MM.1S (cell line): ENCODE measurements at regions not wholly inside any gene's neighbourhood (a gene's known extent, or its start where the extent isn't known, plus 50 kb on each side); places are given as distances from the start of the nearest gene placed in this dataset.

Source experiments
- DNase-seq: peaks from one replicate; pipeline ENCODE4 v3.0.0-alpha.2; 2015
- H2AFZ ChIP-seq: fragments of 300-600 bp; sonication (generic); 2 replicates; pipeline ENCODE4 v1.6.0; 2016; ENCODE audit warnings: antibody characterized with exemption, low read length
- H3F3A ChIP-seq: fragments of 300-600 bp; sonication (generic); 2 replicates; pipeline ENCODE4 v1.6.1; 2016; ENCODE audit warnings: mild to moderate bottlenecking, antibody characterized with exemption, low read length, moderate library complexity, mixed read lengths; ENCODE audit not compliant: insufficient read depth
- H3K27ac ChIP-seq: fragments of 300-600 bp; sonication (generic); 2 replicates; pipeline ENCODE4 v1.5.1; 2016; ENCODE audit warnings: mild to moderate bottlenecking, low read length
- H3K27me3 ChIP-seq: fragments of 300-600 bp; sonication (generic); replicated peaks from 2 replicates; pipeline ENCODE4 v1.6.0; 2016; ENCODE audit warnings: low read length; ENCODE audit not compliant: insufficient read depth
- H3K36me3 ChIP-seq: fragments of 300-600 bp; sonication (generic); replicated peaks from 2 replicates; pipeline ENCODE4 v1.6.1; 2016; ENCODE audit warnings: mild to moderate bottlenecking, low read length, mixed read lengths; ENCODE audit not compliant: insufficient read depth
- H3K4me1 ChIP-seq: fragments of 300-600 bp; sonication (generic); 2 replicates; pipeline ENCODE4 v1.6.1; 2016; ENCODE audit warnings: low read length, mixed read lengths
- H3K4me2 ChIP-seq: fragments of 300-600 bp; sonication (generic); 2 replicates; pipeline ENCODE4 v1.6.0; 2016; ENCODE audit warnings: low read depth, low read length
- H3K4me3 ChIP-seq: fragments of 300-600 bp; sonication (generic); 2 replicates; pipeline ENCODE4 v1.5.1; 2016; ENCODE audit warnings: low read length, mixed read lengths
- H3K79me2 ChIP-seq: fragments of 300-600 bp; sonication (generic); 2 replicates; pipeline ENCODE4 v1.6.1; 2016; ENCODE audit warnings: mixed run types, low read length, mixed read lengths
- H3K9ac ChIP-seq: fragments of 300-600 bp; sonication (generic); 2 replicates; pipeline ENCODE4 v1.6.1; 2016; ENCODE audit warnings: low read length, mixed read lengths
- H3K9me2 ChIP-seq: fragments of 300-600 bp; sonication (generic); replicated peaks from 2 replicates; pipeline ENCODE4 v1.6.1; 2016; ENCODE audit warnings: mild to moderate bottlenecking, low read length, mixed read lengths; ENCODE audit not compliant: insufficient read depth
- H3K9me3 ChIP-seq: fragments of 300-600 bp; sonication (generic); replicated peaks from 2 replicates; pipeline ENCODE4 v1.6.1; 2016; ENCODE audit warnings: mild to moderate bottlenecking, low read length, mixed read lengths; ENCODE audit not compliant: insufficient read depth
- H4K20me1 ChIP-seq: fragments of 300-600 bp; sonication (generic); 2 replicates; pipeline ENCODE4 v1.6.1; 2016; ENCODE audit warnings: mild to moderate bottlenecking, low read length, moderate library complexity, mixed read lengths; ENCODE audit not compliant: insufficient read depth
- EZH2 ChIP-seq: fragments of 300-600 bp; sonication (generic); optimal IDR thresholded peaks from 2 replicates; pipeline ENCODE3; 2017; ENCODE audit warnings: low read depth, mild to moderate bottlenecking, antibody characterized with exemption, low read length, mixed read lengths
- EZH2phosphoT487 ChIP-seq: fragments of 300-600 bp; sonication (generic); IDR thresholded peaks from 2 replicates; pipeline ENCODE4 v1.6.1; 2018; ENCODE audit warnings: antibody characterized with exemption, low read length
- TF ChIP-seq, protein P1 (sequence below): fragments of 300-600 bp; sonication (generic); IDR thresholded peaks from 2 replicates; pipeline ENCODE4 v1.5.1; 2016; ENCODE audit warnings: antibody characterized with exemption, low read length, mixed read lengths

DNA sequence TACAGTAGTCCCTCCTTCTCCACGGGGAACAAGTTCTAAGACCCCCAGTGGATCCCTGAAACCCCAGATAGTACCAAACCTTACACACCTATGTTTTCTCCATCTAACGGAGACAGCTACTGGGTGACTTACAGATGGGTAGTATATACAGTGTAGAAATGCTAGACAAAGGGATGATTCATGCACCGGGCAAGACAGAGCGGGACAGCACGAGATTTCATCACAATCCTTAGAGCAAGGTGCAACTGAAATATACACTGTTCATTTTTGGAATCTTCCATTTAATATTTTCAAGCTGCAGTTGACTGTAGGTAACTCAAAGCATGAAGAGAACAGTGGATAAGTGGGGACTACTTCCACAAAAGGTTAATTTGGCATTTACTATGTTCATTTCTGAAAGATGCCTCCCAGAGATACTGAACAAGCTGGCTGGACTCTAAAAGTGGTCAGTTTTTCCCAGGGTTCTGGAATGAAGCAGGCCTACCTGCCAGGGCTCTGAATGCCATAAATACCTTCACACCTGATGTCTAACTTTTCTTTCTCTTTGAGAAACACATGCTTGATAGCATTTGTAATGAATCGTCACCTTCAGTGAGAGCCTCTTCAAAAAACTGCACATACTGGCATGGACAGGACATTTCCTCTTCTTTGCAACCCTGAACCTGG is 127.7 kb upstream of the FOXN3 start:
- H3K27ac ChIP-seq, result no peak overlapping the region
- no peaks in the 10 kb centered on the region for H3F3A ChIP-seq
- no peak for DNase-seq
- H3K36me3 ChIP-seq, result no peaks in the 10 kb centered on the region
- no peaks in the 10 kb centered on the region for H4K20me1 ChIP-seq
- H3K9ac ChIP-seq, result no peak overlapping the region
- no peaks in the 10 kb centered on the region for H3K4me1 ChIP-seq
- H3K9me2 ChIP-seq, result no peaks in the 10 kb centered on the region
- no peaks in the 10 kb centered on the region for H3K27me3 ChIP-seq
- no peaks in the 10 kb centered on the region for H3K9me3 ChIP-seq
- H3K79me2 ChIP-seq, result no peaks in the 10 kb centered on the region
- no peak overlapping the region for H3K4me2 ChIP-seq
- no peak overlapping the region for H2AFZ ChIP-seq
- no peak for TF ChIP-seq EZH2phosphoT487
- TF ChIP-seq, protein P1, sequence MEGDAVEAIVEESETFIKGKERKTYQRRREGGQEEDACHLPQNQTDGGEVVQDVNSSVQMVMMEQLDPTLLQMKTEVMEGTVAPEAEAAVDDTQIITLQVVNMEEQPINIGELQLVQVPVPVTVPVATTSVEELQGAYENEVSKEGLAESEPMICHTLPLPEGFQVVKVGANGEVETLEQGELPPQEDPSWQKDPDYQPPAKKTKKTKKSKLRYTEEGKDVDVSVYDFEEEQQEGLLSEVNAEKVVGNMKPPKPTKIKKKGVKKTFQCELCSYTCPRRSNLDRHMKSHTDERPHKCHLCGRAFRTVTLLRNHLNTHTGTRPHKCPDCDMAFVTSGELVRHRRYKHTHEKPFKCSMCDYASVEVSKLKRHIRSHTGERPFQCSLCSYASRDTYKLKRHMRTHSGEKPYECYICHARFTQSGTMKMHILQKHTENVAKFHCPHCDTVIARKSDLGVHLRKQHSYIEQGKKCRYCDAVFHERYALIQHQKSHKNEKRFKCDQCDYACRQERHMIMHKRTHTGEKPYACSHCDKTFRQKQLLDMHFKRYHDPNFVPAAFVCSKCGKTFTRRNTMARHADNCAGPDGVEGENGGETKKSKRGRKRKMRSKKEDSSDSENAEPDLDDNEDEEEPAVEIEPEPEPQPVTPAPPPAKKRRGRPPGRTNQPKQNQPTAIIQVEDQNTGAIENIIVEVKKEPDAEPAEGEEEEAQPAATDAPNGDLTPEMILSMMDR, result no peak
- no peak for TF ChIP-seq EZH2
- no peak overlapping the region for H3K4me3 ChIP-seq

DNA sequence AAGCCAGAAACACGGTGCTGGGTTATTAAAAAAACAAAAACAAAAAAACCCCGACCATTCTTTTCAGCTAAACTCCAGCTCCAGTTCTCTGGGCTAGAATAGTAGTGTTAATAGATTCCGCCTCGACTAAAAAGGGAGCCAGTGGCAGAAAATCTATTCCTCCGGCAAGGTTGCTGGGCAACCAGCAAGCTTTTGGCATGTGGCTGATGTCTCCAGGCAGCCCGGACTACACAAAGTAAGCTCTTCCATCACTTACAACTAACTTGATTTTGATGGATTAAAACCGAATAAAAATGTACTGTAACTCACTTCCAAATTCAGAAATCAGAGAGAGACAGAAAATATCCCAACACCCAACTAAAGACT is 126.4 kb upstream of the FOXN3 start:
- H3K4me1 ChIP-seq, result no peaks in the 10 kb centered on the region
- no peak overlapping the region for H3K4me2 ChIP-seq
- H3F3A ChIP-seq, result no peaks in the 10 kb centered on the region
- no peak for DNase-seq
- H3K79me2 ChIP-seq, result no peaks in the 10 kb centered on the region
- H3K9me3 ChIP-seq, result no peaks in the 10 kb centered on the region
- H4K20me1 ChIP-seq, result no peaks in the 10 kb centered on the region
- H2AFZ ChIP-seq, result no peak overlapping the region
- TF ChIP-seq EZH2, result no peak
- TF ChIP-seq, protein P1, result no peak
- TF ChIP-seq EZH2phosphoT487, result no peak
- no peaks in the 10 kb centered on the region for H3K9me2 ChIP-seq
- no peaks in the 10 kb centered on the region for H3K36me3 ChIP-seq
- no peak overlapping the region for H3K4me3 ChIP-seq
- H3K27me3 ChIP-seq, result no peaks in the 10 kb centered on the region
- no peak overlapping the region for H3K9ac ChIP-seq
- no peak overlapping the region for H3K27ac ChIP-seq

DNA sequence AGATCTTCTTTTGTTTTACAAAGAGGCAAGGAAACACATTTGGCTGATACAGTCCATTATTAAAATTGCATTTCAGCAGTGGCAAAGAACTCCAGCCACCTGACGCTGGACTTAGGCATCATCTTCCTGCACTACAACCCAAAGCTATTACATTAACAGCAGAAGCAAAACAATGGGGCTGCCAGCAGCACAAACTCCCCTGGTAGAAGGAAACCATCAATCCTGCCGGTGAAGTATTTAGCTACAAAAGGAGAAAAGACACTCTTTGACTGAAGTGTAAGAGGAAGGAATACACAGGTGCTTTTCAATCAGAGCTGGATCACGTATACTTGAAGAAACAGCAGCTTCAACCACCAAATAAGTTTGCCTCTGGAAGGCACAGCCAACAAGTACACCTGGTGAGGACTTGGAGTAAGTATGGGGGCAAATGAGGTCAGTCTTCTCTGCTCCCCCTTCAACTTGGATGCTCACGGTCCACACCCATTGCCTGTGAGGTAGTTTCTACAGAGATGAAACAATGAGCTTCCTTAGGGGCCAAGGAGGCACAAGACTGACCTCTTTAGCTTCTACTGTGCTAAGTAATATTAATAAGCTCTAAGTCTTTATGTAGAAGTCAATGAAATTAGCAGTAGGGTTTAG is 125.9 kb upstream of the FOXN3 start:
- no peaks in the 10 kb centered on the region for H3K9me2 ChIP-seq
- TF ChIP-seq EZH2phosphoT487 (no peak), EZH2 (no peak)
- TF ChIP-seq, protein P1, result no peak
- no peaks in the 10 kb centered on the region for H3K27me3 ChIP-seq
- no peak overlapping the region for H3K9ac ChIP-seq
- DNase-seq, result no peak
- H4K20me1 ChIP-seq, result no peaks in the 10 kb centered on the region
- no peak overlapping the region for H2AFZ ChIP-seq
- H3K4me3 ChIP-seq, result no peak overlapping the region
- H3K9me3 ChIP-seq, result no peaks in the 10 kb centered on the region
- H3K27ac ChIP-seq, result no peak overlapping the region
- no peaks in the 10 kb centered on the region for H3F3A ChIP-seq
- no peaks in the 10 kb centered on the region for H3K4me1 ChIP-seq
- no peaks in the 10 kb centered on the region for H3K36me3 ChIP-seq
- no peaks in the 10 kb centered on the region for H3K79me2 ChIP-seq
- no peak overlapping the region for H3K4me2 ChIP-seq
